IMR-90 (cell line): ENCODE measurements at regions not wholly inside any gene's neighbourhood (a gene's known extent, or its start where the extent isn't known, plus 50 kb on each side); places are given as distances from the start of the nearest gene placed in this dataset.

Source experiments
- ATAC-seq: fragments of 200-7000 bp; cut with Tn5 transposase; 2 replicates; pipeline ENCODE4 v1.9.1; 2020; ENCODE audit warnings: low read depth, mild to moderate bottlenecking, moderate library complexity
- BruUV-seq: library from RNA; stranded (reverse); fragments of 400-500 nt; replicated peaks from 2 replicates; lab custom pipeline; 2021; lab: Mats Ljungman, UMichigan
- CTCF ChIA-PET: fragments of 300-600 bp; formaldehyde crosslinking; extraction: SDS; loops from one replicate; lab custom pipeline; 2021; ENCODE audit warnings: antibody characterized with exemption; lab: Yijun Ruan, JAX
- POLR2A ChIA-PET: fragments of 300-600 bp; sonication (Branson Sonifier 250); formaldehyde crosslinking; loops from one replicate; lab custom pipeline; 2022; ENCODE audit warnings: antibody characterized with exemption; ENCODE audit not compliant: unreplicated experiment; lab: Charles Lee
- DNase-seq: peaks from one replicate; pipeline ENCODE4 v3.0.0; 2013
- H2AFZ ChIP-seq: replicated peaks from 2 replicates; pipeline ENCODE3; 2013; ENCODE audit warnings: low read length, mild to moderate bottlenecking; ENCODE audit not compliant: poor library complexity
- H2AK5ac ChIP-seq: 2 replicates; pipeline ENCODE4 v1.6.1; 2013; ENCODE audit warnings: low read depth, low read length, inconsistent platforms
- H2AK9ac ChIP-seq: replicated peaks from 2 replicates; pipeline ENCODE3; 2013; ENCODE audit warnings: mild to moderate bottlenecking, low read depth, low read length, moderate library complexity; ENCODE audit not compliant: poor library complexity
- H2BK120ac ChIP-seq: 2 replicates; pipeline ENCODE4 v1.6.1; 2013; ENCODE audit warnings: low read depth, low read length, inconsistent platforms
- H2BK15ac ChIP-seq: 3 replicates; pipeline ENCODE4 v1.6.1; 2013; ENCODE audit warnings: low read depth, low read length, inconsistent platforms
- H2BK20ac ChIP-seq: 2 replicates; pipeline ENCODE4 v1.6.1; 2013; ENCODE audit warnings: low read depth, mild to moderate bottlenecking, inconsistent platforms, low read length, moderate library complexity
- H2BK5ac ChIP-seq: 2 replicates; pipeline ENCODE4 v1.6.1; 2013; ENCODE audit warnings: mild to moderate bottlenecking, low read depth, low read length, inconsistent platforms; ENCODE audit not compliant: poor library complexity, severe bottlenecking
- H3K14ac ChIP-seq: replicated peaks from 2 replicates; pipeline ENCODE4 v1.6.1; 2013; ENCODE audit warnings: low read depth, low read length, inconsistent platforms
- H3K18ac ChIP-seq: 2 replicates; pipeline ENCODE4 v1.6.1; 2013; ENCODE audit warnings: low read depth, low read length, control low read depth
- H3K23ac ChIP-seq: 2 replicates; pipeline ENCODE4 v1.6.1; 2013; ENCODE audit warnings: low read depth, low read length, inconsistent platforms
- H3K27ac ChIP-seq: 2 replicates; pipeline ENCODE4 v1.5.1; 2013; ENCODE audit warnings: mild to moderate bottlenecking, control low read depth, low read length; ENCODE audit not compliant: insufficient read depth
- H3K27me3 ChIP-seq: 2 replicates; pipeline ENCODE4 v1.6.1; 2013; ENCODE audit warnings: low read length; ENCODE audit not compliant: control insufficient read depth, insufficient read depth
- H3K36me3 ChIP-seq: 2 replicates; pipeline ENCODE4 v1.6.1; 2013; ENCODE audit warnings: low read length, mixed read lengths; ENCODE audit not compliant: control insufficient read depth, insufficient read depth
- H3K4ac ChIP-seq: 2 replicates; pipeline ENCODE4 v1.6.1; 2013; ENCODE audit warnings: low read depth, low read length, inconsistent platforms
- H3K4me1 ChIP-seq: 2 replicates; pipeline ENCODE4 v1.6.1; 2013; ENCODE audit warnings: low read length, mixed read lengths; ENCODE audit not compliant: control insufficient read depth, insufficient read depth
- H3K4me2 ChIP-seq: 2 replicates; pipeline ENCODE4 v1.6.1; 2013; ENCODE audit warnings: low read depth, mild to moderate bottlenecking, control low read depth, low read length, moderate library complexity
- H3K4me3 ChIP-seq: 2 replicates; pipeline ENCODE4 v1.5.1; 2013; ENCODE audit warnings: low read depth, mild to moderate bottlenecking, control low read depth, low read length, moderate library complexity; ENCODE audit not compliant: insufficient read depth
- H3K56ac ChIP-seq: 2 replicates; pipeline ENCODE4 v1.6.1; 2013; ENCODE audit warnings: low read length, inconsistent platforms; ENCODE audit not compliant: insufficient read depth; ENCODE audit errors: extremely low read depth
- H3K79me1 ChIP-seq, 2 experiments: 2 replicates each; pipeline ENCODE4 v1.6.1; 2013; ENCODE audit warnings: low read length in 2 of 2, inconsistent platforms in 1 of 2, low read depth in 1 of 2
- H3K9ac ChIP-seq: 2 replicates; pipeline ENCODE4 v1.6.1; 2013; ENCODE audit warnings: low read depth, low read length, control low read depth
- H3K9me1 ChIP-seq: 2 replicates; pipeline ENCODE4 v1.6.1; 2013; ENCODE audit warnings: low read length, inconsistent platforms; ENCODE audit not compliant: insufficient read depth
- H3K9me3 ChIP-seq: 2 replicates; pipeline ENCODE4 v1.6.1; 2013; ENCODE audit warnings: low read length; ENCODE audit not compliant: control insufficient read depth, insufficient read depth
- H4K20me1 ChIP-seq: 2 replicates; pipeline ENCODE4 v1.6.1; 2013; ENCODE audit warnings: low read length, inconsistent platforms; ENCODE audit not compliant: insufficient read depth
- H4K5ac ChIP-seq: 2 replicates; pipeline ENCODE4 v1.6.1; 2013; ENCODE audit warnings: mild to moderate bottlenecking, low read depth, low read length, control low read depth
- H4K8ac ChIP-seq, 2 experiments: 2 replicates each; pipeline ENCODE4 v1.6.1; 2013; ENCODE audit warnings: low read depth in 2 of 2, low read length in 2 of 2, control low read depth in 1 of 2, inconsistent platforms in 1 of 2
- H4K91ac ChIP-seq: 2 replicates; pipeline ENCODE4 v1.6.1; 2013; ENCODE audit warnings: low read depth, low read length, inconsistent platforms; ENCODE audit not compliant: insufficient read depth
- BHLHE40 ChIP-seq: fragments of 150-350 bp; IDR thresholded peaks from 2 replicates; pipeline ENCODE4 v1.6.1; 2016; ENCODE audit warnings: mild to moderate bottlenecking, low read depth, low read length
- CEBPB ChIP-seq: IDR thresholded peaks from 2 replicates; pipeline ENCODE4 v1.6.1; 2012; ENCODE audit warnings: low read depth, low read length, improper control_type of control experiment
- CHD1 ChIP-seq: IDR thresholded peaks from 2 replicates; pipeline ENCODE4 v1.6.1; 2012; ENCODE audit warnings: low read depth, low read length, improper control_type of control experiment
- FOS ChIP-seq: fragments of 150-350 bp; IDR thresholded peaks from 2 replicates; pipeline ENCODE4 v1.6.1; 2016; ENCODE audit warnings: low read depth, low read length
- MAFK ChIP-seq: IDR thresholded peaks from 2 replicates; pipeline ENCODE4 v1.6.1; 2012; ENCODE audit warnings: low read depth, low read length, improper control_type of control experiment
- MAZ ChIP-seq: IDR thresholded peaks from 2 replicates; pipeline ENCODE4 v1.6.1; 2012; ENCODE audit warnings: low read depth, mild to moderate bottlenecking, low read length, improper control_type of control experiment, moderate library complexity, borderline replicate concordance
- MXI1 ChIP-seq: IDR thresholded peaks from 2 replicates; pipeline ENCODE4 v1.6.1; 2012; ENCODE audit warnings: low read depth, mild to moderate bottlenecking, low read length, moderate library complexity, borderline replicate concordance
- NFE2L2 ChIP-seq: fragments of 150-350 bp; IDR thresholded peaks from 2 replicates; pipeline ENCODE4 v1.6.1; 2016; ENCODE audit warnings: low read depth, mild to moderate bottlenecking, low read length
- POLR2A ChIP-seq: IDR thresholded peaks from 2 replicates; pipeline ENCODE4 v1.6.1; 2012; ENCODE audit warnings: mild to moderate bottlenecking, low read depth, low read length
- RAD21 ChIP-seq: IDR thresholded peaks from 2 replicates; pipeline ENCODE4 v1.6.1; 2012; ENCODE audit warnings: low read length, improper control_type of control experiment
- RCOR1 ChIP-seq: IDR thresholded peaks from 2 replicates; pipeline ENCODE4 v1.6.1; 2012; ENCODE audit warnings: mild to moderate bottlenecking, low read length, improper control_type of control experiment; ENCODE audit not compliant: insufficient replicate concordance
- RFX5 ChIP-seq: IDR thresholded peaks from 2 replicates; pipeline ENCODE4 v1.8.0; 2012; ENCODE audit warnings: low read depth, mild to moderate bottlenecking, low read length, moderate library complexity
- SMC3 ChIP-seq: fragments of 150-350 bp; IDR thresholded peaks from 2 replicates; pipeline ENCODE4 v1.6.1; 2016; ENCODE audit warnings: low read depth, mild to moderate bottlenecking, antibody characterized with exemption, low read length, moderate library complexity
- WGBS, 2 experiments: methylation state at CpG; one replicate each; pipeline versions ENCODE4 v1.1.5 to v1.1.7; 2013; ENCODE audit warnings: missing lambda C conversion rate in 2 of 2; ENCODE audit not compliant: insufficient read length in 1 of 2; ENCODE audit errors: extremely low coverage in 2 of 2; 5-methylcytosine and 5-hydroxymethylcytosine counted together
- dilution Hi-C: fragments of 300-500 bp; cut with HindIII; formaldehyde crosslinking; loops from one replicate; pipeline ENCODE4 v1.14.3; 2018; ENCODE audit warnings: low sequenced_read_pairs; ENCODE audit not compliant: unreplicated experiment
- in situ Hi-C: fragments of 300-500 bp; cut with MboI; formaldehyde crosslinking; loops from 3 replicates; pipeline ENCODE4 v1.14.3; 2019; ENCODE audit warnings: low sequenced_read_pairs, inconsistent platforms, mixed read lengths
- intact Hi-C: fragments of 100-400 bp; cut with micrococcal nuclease; formaldehyde crosslinking; loops from 2 replicates; pipeline ENCODE4 v1.10.0; 2022
- TF ChIP-seq, protein P1 (sequence below): fragments of 150-350 bp; IDR thresholded peaks from 2 replicates; pipeline ENCODE4 v1.6.1; 2017; ENCODE audit warnings: mild to moderate bottlenecking, antibody characterized with exemption, low read length, low read depth
- TF ChIP-seq, protein P2 (sequence below): fragments of 150-350 bp; IDR thresholded peaks from 2 replicates; pipeline ENCODE4 v1.6.1; 2016; ENCODE audit warnings: low read depth, mild to moderate bottlenecking, low read length, moderate library complexity, borderline replicate concordance
- TF ChIP-seq, protein P3 (sequence below): conservative IDR thresholded peaks from 2 replicates; pipeline ENCODE4 v1.5.1; 2012; ENCODE audit warnings: mild to moderate bottlenecking, low read depth, low read length, improper control_type of control experiment

DNA sequence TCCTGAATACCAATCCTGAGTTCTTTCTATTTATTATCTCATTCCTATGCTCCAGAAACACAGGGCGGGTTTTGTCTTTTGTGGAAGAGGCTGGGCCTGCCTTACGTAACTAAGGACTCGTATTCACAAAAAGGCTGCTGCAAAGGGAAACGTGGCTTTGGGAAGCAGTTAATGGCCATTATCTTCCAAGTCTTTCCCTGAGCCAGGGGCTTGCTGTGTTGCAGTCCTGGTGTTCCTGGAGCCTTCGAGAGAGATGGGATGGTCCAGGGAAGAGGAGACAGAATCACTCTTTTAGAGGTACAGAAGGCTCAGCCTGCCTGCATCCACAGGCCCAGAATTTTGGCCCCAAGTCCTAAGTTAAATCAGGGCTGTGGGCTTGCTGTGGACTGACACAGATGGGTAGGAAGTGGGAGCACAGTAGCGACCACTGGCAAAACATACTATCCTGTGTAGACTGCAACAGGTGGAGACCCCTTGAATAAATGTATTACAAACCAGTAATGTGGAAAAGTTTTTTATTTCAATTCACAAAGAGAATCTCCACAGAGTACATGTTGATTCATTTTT, 139.4 kb upstream of the ST6GAL2 start:
- 50% methylated on average over 2 of the region's 6 CpGs; no CpG with 5 or more reads in 1 of the 2 experiments for WGBS, 2 experiments

More for the DNA sequence above, 139.4 kb upstream of the ST6GAL2 start:
- H3K79me1 ChIP-seq = no peaks in the 10 kb centered on the region
- no peak overlapping the region for H3K18ac ChIP-seq
- no TSS peak for BruUV-seq
- no peak overlapping the region for H3K27ac ChIP-seq
- H2BK20ac ChIP-seq = no peak overlapping the region
- no peaks in the 10 kb centered on the region for H3K9me1 ChIP-seq
- H3K14ac ChIP-seq = no peak overlapping the region
- CTCF ChIA-PET = no interaction called here
- no peak for ATAC-seq
- no peaks in the 10 kb centered on the region for H3K36me3 ChIP-seq
- H2AK5ac ChIP-seq = no peak overlapping the region
- intact Hi-C loops = no loop called here
- TF ChIP-seq RAD21 = no peak
- no peak for TF ChIP-seq RFX5
- TF ChIP-seq NFE2L2 = no peak
- TF ChIP-seq, protein P1, sequence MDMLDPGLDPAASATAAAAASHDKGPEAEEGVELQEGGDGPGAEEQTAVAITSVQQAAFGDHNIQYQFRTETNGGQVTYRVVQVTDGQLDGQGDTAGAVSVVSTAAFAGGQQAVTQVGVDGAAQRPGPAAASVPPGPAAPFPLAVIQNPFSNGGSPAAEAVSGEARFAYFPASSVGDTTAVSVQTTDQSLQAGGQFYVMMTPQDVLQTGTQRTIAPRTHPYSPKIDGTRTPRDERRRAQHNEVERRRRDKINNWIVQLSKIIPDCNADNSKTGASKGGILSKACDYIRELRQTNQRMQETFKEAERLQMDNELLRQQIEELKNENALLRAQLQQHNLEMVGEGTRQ = no peak
- TF ChIP-seq FOS = no peak
- TF ChIP-seq SMC3 = no peak
- TF ChIP-seq CEBPB = no peak
- TF ChIP-seq MXI1 = no peak
- TF ChIP-seq CHD1 = no peak
- TF ChIP-seq POLR2A = no peak
- TF ChIP-seq MAFK = no peak
- no peak for TF ChIP-seq BHLHE40
- TF ChIP-seq, protein P2, sequence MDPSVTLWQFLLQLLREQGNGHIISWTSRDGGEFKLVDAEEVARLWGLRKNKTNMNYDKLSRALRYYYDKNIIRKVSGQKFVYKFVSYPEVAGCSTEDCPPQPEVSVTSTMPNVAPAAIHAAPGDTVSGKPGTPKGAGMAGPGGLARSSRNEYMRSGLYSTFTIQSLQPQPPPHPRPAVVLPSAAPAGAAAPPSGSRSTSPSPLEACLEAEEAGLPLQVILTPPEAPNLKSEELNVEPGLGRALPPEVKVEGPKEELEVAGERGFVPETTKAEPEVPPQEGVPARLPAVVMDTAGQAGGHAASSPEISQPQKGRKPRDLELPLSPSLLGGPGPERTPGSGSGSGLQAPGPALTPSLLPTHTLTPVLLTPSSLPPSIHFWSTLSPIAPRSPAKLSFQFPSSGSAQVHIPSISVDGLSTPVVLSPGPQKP = no peak
- TF ChIP-seq MAZ = no peak
- TF ChIP-seq RCOR1 = no peak
- TF ChIP-seq, protein P3, sequence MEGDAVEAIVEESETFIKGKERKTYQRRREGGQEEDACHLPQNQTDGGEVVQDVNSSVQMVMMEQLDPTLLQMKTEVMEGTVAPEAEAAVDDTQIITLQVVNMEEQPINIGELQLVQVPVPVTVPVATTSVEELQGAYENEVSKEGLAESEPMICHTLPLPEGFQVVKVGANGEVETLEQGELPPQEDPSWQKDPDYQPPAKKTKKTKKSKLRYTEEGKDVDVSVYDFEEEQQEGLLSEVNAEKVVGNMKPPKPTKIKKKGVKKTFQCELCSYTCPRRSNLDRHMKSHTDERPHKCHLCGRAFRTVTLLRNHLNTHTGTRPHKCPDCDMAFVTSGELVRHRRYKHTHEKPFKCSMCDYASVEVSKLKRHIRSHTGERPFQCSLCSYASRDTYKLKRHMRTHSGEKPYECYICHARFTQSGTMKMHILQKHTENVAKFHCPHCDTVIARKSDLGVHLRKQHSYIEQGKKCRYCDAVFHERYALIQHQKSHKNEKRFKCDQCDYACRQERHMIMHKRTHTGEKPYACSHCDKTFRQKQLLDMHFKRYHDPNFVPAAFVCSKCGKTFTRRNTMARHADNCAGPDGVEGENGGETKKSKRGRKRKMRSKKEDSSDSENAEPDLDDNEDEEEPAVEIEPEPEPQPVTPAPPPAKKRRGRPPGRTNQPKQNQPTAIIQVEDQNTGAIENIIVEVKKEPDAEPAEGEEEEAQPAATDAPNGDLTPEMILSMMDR = no peak
- dilution Hi-C loops = no loop called here
- no peak overlapping the region for H2BK120ac ChIP-seq
- no peak overlapping the region for H3K4me2 ChIP-seq
- H2AK9ac ChIP-seq = no peak overlapping the region
- no peak overlapping the region for H2BK5ac ChIP-seq
- H2AFZ ChIP-seq = no peak overlapping the region
- H3K4ac ChIP-seq = no peak overlapping the region
- no peaks in the 10 kb centered on the region for H3K27me3 ChIP-seq
- no peak overlapping the region for H4K8ac ChIP-seq
- H3K4me1 ChIP-seq = no peaks in the 10 kb centered on the region
- in situ Hi-C loops = no loop called here
- no peak for DNase-seq
- H4K91ac ChIP-seq = no peak overlapping the region
- no peak overlapping the region for H4K5ac ChIP-seq
- no peak overlapping the region for H3K9ac ChIP-seq
- POLR2A ChIA-PET = no interaction called here
- H2BK15ac ChIP-seq = no peak overlapping the region
- peaks cover 7% of the 10 kb centered on the region for H3K9me3 ChIP-seq
- no peak overlapping the region for H3K56ac ChIP-seq
- no peaks in the 10 kb centered on the region for H4K20me1 ChIP-seq
- no peak overlapping the region for H3K4me3 ChIP-seq
- H3K23ac ChIP-seq = no peak overlapping the region
